Stimulated activated CD4-positive, alpha-beta T cell treated with anti-CD3 and anti-CD28 coated beads, Interleukin-15, amount 100 ng/mL, for 24 hours (primary cell): ENCODE measurements at regions not wholly inside any gene's neighbourhood (a gene's known extent, or its start where the extent isn't known, plus 50 kb on each side); places are given as distances from the start of the nearest gene placed in this dataset.
"Not testable (repeated sequence)": the region's sequence is repeated elsewhere in the genome, so short reads cannot be mapped to it uniquely, and the experiment has no call there.

Experiments
- DNase-seq: peaks from one replicate; pipeline ENCODE4 v3.0.0-alpha.2; 2020

DNA sequence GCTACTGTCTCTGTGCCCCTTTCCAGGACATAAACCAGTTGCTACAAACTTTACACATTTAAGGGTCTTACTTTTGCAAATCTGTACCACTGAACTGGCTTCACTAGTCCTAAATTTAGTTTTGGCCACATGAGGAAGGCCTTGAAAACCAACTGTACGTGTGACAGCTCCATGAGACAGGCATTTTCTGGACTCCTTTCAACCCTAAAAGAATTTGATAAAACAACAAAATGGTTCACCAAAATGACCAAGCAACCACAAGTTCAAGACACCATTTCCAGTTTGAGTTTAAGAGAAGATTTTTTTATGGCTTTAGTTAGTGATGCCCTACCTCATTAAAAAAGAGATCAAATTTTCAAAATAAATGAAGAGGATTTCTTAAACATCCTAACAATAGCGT lies 246.4 kb downstream of the ZNF674 start:
- DNase-seq = no peak

DNA sequence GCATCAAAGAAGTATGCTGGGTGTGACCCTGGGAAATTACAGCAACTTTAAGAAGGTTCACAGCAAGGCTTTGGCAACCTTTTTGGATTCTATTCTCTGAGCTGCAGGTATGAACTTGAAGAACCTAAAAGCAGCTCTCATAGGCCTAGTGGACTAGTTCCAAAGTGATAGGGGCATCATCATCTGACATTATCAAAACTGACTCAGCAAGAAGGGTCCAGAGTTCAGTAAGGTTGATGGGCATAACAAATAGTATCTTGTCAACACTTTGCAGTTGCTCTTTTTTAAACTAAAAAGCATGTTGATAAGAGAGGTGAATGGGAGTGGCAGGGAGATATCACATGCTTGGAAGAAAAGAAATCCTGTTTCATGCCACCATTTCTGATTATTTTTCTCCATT lies 249.3 kb downstream of the ZNF674 start:
- DNase-seq = no peak

DNA sequence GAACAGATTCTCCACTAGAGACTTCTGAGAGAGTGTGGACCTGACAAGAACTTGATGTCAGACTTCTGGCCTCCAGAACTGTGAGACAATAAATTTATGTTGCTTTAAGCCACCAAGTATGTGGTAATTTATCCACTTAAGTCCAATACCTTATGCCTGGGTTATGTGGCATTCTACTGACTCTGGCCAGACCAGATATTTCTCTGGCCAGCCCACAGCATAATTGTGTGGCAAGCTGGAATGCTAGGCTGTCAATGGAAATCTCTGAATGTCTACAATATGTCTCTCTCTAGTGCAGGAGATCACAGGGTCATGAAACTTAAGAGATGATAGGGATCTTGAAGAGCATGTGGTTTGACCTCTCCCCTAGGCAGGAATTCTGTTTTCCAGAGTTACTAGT lies 251.0 kb downstream of the ZNF674 start:
- no peak for DNase-seq

DNA sequence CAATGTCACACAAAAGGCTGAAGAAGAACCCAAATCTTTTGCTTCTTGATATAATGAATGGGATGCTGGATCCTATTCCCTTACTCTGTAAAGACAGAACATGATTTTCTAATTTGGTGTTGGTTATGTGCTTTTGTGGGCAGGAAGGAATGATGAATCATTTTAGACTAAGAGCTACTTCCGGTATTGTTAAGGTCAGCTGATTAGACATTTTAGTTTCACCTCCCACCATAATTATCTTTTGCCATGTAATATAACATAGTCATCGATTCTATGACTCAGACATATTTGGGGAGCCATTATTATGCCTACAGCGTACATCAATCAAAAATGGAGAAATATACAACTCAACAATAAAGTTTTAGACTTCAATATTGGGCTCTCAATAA lies 265.3 kb downstream of the ZNF674 start:
- DNase-seq = no peak

DNA sequence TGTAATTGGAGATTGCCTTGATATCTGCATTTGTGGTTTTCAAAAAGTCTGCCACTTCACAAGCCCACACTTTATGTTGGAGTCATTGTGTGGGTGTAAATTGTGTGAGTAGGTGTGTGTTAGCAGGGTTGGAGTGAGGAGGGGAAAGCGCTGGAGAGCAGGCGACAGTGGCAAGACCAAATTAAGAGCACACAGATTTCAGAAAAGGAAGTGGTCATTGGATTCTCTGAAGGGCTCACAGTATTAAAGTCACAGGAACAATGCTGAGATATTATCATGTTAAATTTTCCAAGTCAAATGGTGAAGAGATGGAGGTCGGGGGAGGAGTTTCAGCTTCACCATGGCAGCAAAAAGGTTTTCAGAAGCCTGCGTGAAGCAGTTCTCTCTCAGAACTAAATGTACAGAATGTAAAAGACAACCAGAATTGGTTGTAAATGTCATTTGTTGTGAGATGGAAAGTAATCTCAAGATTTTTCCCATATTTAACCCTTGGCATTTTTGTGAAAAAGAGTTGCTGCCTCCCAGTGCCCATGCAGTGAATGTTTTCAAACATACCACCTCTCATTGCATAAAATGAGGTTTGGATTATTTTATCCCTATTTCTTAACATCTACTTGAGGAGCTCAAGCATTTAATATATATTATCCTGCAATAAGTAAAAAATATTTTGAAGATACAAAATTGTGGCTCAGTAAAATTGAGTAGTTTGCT lies 265.9 kb downstream of the ZNF674 start:
- peak; percentile 11 for DNase-seq

DNA sequence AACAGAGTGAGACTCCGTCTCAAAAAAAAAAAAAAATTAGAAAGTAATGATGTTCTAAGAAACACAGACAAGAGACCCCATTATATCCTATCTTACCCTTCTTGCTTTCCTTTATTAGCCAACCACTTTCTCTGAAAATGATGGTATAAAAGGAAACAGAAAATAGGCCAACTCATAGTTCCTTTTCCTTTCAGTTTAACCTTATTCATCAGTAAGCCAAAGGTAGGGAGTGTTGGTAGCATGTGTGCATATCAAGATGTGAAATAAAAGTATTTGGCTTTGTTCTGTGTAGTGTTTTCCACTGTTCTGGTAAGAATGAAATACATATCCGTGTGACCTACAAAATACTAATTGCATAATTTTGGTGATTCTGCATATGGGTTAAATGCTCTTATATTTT lies 266.6 kb downstream of the ZNF674 start:
- no peak for DNase-seq

DNA sequence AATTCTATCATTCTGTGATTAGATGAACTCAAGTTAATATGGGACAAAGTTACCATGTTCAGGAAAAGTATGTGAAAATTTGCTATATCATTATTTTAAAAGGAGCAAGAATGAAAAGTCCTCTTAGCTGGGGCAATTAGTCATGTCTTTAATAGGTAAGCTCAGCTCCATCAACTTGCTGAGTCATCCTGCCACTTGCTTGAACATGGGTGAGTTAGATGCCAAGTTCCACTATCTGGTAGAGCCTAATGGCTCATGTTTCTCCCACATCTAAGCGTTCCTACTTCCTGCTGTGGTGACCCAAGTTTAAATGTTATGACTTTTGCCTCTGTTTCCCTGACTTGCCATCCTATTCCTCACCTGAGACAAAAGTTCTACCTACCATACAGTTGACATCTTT lies 276.8 kb downstream of the ZNF674 start:
- DNase-seq = peak; percentile 14

DNA sequence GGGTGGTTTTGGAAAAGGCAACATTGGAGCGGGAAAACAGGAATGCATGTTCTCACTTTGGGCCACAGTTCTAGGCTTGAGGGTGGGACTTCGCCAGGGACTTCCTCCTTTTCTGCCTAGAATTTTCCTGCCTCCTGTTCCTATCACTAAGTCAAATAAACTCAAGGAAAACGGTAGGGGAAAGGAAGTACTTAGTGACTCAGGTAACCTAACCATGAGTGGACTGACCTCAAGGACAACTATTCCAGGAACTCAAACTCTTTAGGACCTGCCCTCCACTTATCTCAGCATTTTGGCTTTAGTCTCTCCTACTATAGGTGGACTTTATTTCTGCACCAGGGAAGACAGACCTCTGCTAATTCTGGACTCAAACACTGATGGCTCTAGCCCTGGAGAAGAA lies 281.7 kb downstream of the ZNF674 start:
- DNase-seq = no peak

DNA sequence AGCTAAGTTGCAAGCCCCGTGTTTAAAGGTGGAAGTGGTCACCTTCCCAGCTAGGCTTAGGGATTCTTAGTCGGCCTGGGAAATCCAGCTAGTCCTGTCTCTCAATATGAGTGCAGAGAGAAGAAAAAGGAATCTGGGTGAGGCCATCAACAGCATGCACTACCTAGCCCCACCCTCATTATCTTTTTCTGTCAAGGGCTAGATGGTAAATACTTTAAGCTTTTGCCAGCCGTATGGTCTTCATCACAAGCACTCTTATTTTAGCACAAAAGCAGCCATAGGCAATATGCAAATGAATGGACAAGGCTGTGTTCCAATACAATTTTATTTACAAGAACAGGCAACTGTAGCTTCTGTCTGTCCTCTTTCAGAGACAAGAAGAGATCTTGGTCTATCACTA lies 282.9 kb downstream of the ZNF674 start:
- no peak for DNase-seq

DNA sequence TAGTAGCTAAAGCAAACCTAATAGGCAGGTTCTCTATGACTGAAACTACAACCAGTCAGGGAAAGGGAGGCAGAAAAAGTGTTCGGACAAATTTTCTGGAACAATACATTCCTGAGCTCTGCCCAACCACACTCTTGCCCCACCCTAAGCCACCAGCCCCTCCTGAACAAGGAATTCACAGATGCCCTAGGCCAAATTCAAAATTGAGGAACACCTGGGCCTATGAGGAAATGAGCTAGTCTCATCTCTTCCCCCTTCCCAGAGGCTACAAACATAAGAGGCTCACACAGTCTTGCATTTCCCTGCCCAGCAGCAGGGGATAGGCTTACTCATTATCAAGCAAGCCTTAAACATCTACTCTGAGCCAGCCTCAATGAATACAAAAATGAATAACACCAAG lies 284.7 kb downstream of the ZNF674 start:
- DNase-seq = no peak

DNA sequence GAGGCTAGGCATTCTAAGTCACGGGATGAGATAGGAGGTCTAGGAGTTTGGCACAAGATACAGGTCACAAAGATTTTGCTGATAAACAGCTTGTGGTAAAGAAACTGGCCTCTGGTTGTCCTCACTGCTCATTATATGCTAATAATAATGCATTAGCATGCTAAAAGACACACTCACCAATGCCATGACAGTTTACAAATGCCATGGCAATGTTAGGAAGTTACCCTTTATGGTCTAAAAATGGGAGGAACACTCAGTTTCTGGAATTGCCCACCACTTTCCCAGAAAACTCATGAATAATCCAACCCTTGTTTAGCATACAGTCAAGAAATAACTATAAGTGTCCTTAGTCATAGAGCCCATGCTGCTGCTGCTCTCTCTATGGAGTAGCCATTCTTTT lies 286.9 kb downstream of the ZNF674 start:
- no peak for DNase-seq

DNA sequence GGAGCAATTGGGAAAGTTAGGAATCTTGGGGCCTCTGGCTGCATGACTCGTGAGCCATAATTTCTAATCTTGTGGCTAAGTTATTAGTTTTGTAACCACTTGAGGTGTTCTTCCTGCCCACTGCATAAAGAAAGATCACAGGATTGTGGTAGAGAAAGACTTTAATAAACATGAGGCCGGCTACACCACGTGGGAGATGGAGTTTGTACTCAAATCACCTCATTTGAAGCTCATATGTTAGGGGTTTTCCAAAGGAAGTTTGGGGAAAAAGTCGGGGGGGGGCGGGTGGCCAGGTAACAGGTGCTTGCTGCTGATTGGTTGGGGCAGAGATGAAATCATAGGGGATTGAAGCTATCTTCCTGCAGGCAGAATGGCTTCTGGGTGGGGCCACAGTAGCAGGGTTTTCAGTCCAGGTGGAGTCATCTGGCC lies 287.8 kb downstream of the ZNF674 start:
- no peak for DNase-seq

DNA sequence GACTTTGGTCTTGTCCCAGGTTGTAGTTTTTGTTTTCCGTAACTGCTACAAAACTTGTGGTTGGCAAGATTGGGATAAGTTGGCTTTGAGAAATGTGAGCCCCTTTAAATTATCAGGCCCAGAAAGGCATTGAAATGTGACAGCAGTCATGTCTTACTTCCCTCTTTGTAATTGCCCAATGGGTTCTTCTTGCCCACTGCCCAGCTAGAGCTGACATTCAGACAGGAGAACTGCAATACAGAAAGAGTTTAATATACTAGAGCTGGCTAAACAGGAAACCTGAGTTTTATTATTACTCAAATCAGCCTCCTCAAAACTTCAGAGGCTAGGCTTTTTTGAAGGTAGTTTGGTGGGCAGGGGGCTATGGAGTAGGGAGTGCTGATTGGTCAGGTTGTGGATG lies 288.3 kb downstream of the ZNF674 start:
- no peak for DNase-seq

DNA sequence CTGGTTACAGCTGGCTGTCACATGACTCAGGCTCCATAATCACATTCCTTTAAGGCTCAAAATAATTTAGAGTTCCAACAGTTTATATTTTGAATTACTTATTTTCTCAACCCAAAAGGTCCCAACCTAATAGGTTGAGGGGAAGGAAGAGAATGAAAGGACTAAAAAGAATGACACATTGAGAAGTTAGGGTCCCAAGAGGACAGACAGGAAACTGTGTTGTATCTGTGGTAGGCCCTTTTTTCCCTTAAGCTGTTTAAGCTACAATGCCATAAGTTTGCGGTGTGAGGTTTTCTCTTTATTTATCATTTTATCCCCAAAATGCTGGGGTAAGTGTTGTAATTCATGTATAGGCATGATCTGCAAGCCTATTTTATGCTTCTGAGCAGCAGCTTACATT lies 290.2 kb downstream of the ZNF674 start:
- no peak for DNase-seq

DNA sequence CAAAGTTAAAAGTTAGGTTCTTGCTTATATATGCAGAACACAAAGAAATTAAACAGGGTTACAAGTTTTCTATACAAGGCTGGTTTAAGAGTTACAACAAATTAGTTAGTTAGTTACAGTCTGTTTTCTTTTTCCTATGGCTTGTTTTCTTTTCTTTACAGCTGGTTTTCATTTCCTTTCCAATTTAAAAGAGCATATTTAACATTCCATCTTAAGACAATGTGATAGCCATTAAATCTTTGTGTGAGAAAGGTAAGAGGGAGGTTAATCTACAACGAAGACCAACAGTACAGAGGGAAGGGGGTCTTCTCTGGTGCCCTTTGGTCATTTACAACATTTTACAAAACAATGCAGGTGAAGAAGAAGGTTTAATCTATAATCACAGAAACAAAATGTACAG lies 290.6 kb downstream of the ZNF674 start:
- no peak for DNase-seq

DNA sequence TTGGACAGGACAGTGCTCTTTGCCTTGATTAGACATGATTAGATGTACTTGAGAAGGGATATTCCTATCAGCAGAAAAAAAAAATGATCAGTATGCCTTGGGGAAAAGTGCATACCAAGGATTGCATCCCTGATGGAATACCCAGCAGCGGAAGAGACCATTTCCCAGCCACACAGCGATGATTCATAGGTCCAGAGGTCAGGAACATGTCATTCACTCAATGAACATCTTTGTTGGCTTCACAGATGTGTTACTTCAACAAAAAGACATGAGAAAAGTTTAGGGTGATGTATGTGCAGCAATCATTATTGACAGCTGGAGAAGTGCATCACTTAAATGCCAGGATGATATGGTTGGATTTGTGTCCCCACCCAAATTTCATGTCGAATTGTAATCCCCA lies 293.5 kb downstream of the ZNF674 start:
- DNase-seq = no peak

DNA sequence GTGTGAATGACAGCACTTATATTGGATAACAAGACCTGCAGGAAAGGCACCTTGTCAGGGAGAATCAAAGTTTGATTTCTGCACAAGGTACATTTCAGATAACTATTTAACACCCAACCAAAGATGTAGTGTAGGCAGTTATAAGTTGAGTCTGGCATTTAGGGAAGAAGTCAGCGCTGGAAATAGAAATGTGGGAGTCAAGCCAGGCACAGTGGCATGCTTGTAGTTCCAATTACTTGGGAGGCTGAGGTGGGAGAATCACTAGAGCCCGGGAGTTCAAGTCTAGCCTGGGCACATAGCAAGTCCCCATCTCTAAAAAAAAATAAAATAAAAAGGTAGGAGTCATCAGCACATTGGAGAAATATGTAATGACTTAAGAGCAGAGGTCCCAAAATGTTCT lies 295.1 kb downstream of the ZNF674 start:
- no peak for DNase-seq

DNA sequence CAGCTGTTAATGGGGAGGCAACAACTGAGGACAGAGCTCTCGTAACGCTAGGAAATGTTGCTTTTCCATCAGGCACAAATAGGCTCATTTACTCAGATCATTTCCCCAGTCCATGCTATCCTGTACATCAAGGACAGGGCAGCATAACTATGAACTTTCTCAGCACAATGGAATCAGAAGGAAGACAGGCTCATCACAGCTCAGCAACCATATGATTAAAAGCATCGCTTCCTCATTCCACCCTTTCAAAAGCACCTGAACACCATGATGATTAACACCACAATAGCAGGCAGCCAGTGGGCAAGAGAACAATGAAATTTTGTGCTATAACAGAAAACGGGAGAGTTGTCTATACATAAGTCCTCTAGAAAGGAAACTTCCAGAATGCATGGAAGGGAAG lies 297.8 kb downstream of the ZNF674 start:
- no peak for DNase-seq

DNA sequence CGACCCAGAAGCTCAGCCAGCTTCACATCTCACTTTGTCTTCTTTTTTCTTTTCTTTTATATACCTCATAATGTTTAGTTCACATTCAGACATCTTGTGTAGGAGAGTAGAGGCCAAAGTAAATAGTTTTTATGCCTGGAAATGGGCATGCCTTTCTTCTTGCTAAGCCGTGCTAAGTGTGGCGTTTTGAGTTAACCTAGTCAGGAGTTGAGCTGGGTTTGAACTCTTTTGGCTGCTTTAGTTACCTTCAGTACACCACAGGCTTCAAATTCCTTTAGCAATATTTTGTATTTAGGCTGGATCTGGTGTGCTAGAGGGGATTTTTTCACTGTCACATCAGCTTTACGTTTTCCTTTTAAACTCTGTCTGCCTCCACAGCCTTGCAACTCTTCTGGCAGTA lies 300.8 kb downstream of the ZNF674 start:
- DNase-seq = no peak

DNA sequence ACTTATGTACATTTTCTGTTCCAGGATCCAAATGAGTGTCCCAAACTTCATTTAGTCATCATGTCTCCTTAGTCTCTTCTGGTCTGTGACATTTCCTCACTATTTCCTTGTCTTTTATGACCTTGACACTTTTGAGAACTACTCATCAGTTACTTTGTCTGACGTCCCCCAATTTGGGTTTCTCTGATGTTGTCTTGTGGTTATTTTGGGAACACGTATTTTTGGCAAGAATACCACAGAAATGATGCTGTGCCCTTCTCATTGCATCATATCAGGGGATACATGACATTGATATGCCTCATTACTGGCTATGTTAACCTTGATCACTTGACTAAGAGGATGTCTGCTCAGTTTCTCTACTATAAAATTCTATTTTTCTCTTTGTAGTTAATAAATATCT lies 308.8 kb downstream of the ZNF674 start:
- no peak for DNase-seq

DNA sequence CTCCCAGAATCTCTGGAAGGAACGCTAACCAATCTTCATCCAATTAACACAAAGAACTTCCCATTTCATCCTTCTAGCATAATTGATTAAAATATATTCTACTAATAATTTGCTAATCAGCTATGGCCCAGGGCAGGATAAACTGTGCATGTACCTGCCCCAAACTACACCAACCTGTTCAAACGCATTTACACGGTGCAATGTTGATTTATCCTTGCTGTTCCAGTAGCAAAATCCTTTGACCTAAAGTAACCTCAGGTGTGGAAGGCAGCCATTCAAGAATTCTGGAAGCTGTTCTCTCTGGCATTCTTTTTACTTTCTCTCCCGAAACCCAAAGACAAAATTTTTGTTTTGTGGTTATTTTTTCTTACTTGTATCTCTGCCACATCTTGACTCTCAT lies 309.4 kb downstream of the ZNF674 start:
- no peak for DNase-seq

DNA sequence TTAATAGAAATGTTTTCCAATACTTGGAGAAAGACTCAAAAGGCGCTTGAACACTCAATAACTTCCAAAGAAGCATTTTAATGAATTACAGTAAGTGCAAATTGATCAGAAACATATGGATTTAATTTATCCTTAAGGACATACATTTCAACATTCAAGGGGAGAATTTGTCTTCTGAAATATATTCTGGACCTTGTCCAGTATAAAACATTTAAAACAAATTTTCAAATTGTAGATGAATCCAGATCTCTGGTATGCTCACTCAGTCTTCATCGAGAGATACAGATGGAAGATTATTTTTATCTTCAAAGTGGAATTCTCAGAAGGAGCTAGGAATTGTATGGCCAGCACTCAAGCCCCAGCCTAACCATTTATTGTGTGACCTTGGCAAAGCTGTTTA lies 310.4 kb downstream of the ZNF674 start:
- no peak for DNase-seq

DNA sequence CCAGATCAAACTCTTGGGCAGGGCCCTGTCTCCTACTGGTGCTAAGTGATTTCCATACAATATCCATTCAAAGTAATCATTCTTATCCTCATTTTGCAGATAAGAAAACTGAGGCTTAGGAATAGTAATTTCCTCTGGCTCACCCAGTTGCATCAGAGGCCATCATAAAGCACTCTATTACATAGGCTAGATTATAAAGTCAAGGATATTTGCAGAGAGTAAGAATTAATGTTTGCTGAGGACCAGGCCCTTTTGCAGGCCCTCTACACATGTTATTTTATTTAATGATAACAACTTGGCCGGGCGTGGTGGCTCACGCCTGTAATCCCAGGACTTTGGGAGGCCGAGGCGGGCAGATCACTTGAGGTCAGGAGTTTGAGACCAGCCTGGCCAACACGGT lies 316.8 kb downstream of the ZNF674 start:
- no peak for DNase-seq

DNA sequence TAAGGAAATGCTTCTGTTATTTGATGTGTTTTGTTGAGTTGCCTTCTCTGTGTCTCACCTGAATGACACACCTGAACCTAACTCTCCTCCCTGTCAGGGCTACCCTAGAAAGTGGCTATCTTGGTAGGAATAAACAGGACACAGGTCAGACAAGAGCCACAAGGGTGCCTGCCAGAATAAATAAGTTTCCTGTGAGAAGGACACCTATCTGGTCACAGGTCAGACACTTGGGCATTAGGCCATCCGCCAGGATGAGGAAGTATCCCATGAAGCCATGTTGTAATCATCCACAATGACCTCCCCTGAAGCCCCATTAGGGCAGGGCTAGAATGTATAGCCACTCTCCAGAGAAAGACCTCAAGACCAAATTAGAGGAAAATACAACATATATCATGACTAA lies 318.8 kb downstream of the ZNF674 start:
- DNase-seq = no peak

DNA sequence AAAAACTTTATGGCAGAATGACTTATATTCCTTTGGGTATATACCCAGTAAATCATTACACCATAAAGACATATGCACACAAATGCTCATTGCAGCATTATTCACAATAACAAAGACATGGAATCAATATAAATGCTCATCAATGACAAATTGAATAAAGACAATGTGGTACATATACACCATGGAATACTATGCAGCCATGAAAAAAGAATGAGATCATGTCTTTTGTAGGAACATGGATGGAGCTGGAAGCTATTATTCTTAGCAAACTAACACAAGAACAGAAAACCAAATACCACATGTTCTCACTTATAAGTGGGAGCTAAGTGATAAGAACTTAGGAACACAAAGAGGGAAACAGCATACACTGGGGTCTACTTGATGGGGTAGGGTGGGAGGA lies 321.7 kb downstream of the ZNF674 start:
- DNase-seq = not testable (repeated sequence)

DNA sequence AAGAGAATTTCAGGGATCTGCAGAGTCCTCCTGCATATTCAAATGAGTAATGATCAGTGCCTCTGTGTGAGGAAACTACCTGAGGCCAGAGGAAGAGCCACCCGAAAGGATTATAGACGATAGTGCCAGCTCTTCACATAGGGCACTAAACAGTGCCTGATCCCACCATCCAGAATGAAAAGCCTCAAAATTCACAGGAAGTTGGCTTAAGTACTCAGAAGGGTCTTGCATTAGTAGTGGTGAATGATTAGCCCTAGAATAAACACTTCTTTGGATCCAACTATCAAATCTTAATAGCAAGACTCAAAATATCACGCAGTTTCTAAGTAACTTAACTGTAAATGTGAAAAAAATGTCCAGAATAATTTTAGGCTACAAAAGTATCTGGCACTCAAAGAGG lies 324.4 kb downstream of the ZNF674 start:
- DNase-seq = no peak
